ENCODE measurements at regions not wholly inside any gene's neighbourhood (a gene's known extent, or its start where the extent isn't known, plus 50 kb on each side); places are given as distances from the start of the nearest gene placed in this dataset.

GRCh38 chr12:91328451-91328850 lies 145.8 kb upstream of the DCN start:
- DNase-seq, result no peak

GRCh38 chr12:91327889-91328288 lies 145.3 kb upstream of the DCN start:
- DNase-seq, result no peak

- no peak for DNase-seq
Observed at GRCh38 chr12:91327131-91327530, 144.5 kb upstream of the DCN start.

- peak; percentile 32 for DNase-seq
Observed at GRCh38 chr12:91326058-91327027, 143.7 kb upstream of the DCN start.

GRCh38 chr12:91320999-91321398 lies 138.4 kb upstream of the DCN start:
- no peak for DNase-seq

GRCh38 chr12:91319071-91319760 lies 136.6 kb upstream of the DCN start:
- no peak for DNase-seq

GRCh38 chr12:91317306-91317705 lies 134.7 kb upstream of the DCN start:
- DNase-seq, result no peak

GRCh38 chr12:91316907-91317269 lies 134.3 kb upstream of the DCN start:
- DNase-seq, result no peak

- DNase-seq, result no peak
Observed at GRCh38 chr12:91316161-91316906, 133.7 kb upstream of the DCN start.

GRCh38 chr12:91311081-91311480 lies 128.5 kb upstream of the DCN start:
- no peak for DNase-seq

GRCh38 chr12:91309450-91309849 lies 126.8 kb upstream of the DCN start:
- no peak for DNase-seq

- DNase-seq, result no peak
Observed at GRCh38 chr12:91307957-91308670, 125.5 kb upstream of the DCN start.

GRCh38 chr12:91290354-91290753 lies 107.7 kb upstream of the DCN start:
- DNase-seq, result no peak

GRCh38 chr12:91289906-91290305 lies 107.3 kb upstream of the DCN start:
- no peak for DNase-seq

GRCh38 chr12:91289072-91289471 lies 106.5 kb upstream of the DCN start:
- no peak for DNase-seq

GRCh38 chr12:91287753-91288152 lies 105.1 kb upstream of the DCN start:
- DNase-seq, result no peak

- no peak for DNase-seq
Observed at GRCh38 chr12:91278126-91278525, 95.5 kb upstream of the DCN start.

GRCh38 chr12:91276509-91276908 lies 93.9 kb upstream of the DCN start:
- no peak for DNase-seq

- no peak for DNase-seq
Observed at GRCh38 chr12:91275321-91275720, 92.7 kb upstream of the DCN start.

- DNase-seq, result no peak
Observed at GRCh38 chr12:91274916-91275315, 92.3 kb upstream of the DCN start.

GRCh38 chr12:91273560-91273959 lies 90.9 kb upstream of the DCN start:
- DNase-seq, result no peak

- DNase-seq, result no peak
Observed at GRCh38 chr12:91272461-91273063, 89.9 kb upstream of the DCN start.

Data from inflammatory macrophage treated with lipopolysaccharide for 4 hours (primary cell).